Pulmonary artery endothelial cell (primary cell): ENCODE measurements at regions not wholly inside any gene's neighbourhood (a gene's known extent, or its start where the extent isn't known, plus 50 kb on each side); places are given as distances from the start of the nearest gene placed in this dataset.
"Not testable (repeated sequence)": the region's sequence is repeated elsewhere in the genome, so short reads cannot be mapped to it uniquely, and the experiment has no call there.

ENCODE experiments used
- DNase-seq: peaks from one replicate; pipeline ENCODE4 v3.0.0-alpha.2; 2011; ENCODE audit warnings: low read depth, low spot score

DNA sequence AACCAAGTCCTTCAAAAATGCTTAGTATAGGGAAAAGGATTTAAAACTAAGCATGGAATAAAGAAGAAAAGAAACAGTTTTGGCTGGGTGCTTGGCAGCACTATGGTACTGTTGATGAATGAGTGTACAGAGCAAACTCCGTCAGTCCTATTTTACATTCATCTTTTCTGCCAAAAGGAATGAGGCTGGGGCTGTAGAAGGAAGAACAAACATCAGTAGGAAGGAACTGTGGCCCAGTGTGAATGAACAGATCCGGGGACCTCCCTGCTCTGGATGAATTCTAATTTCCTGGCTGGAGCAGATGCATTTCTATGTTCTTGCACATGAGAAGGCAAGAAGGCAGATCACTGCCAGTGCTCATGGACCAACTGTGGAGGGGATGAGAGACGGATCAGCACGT is 474.0 kb upstream of the MEIS1 start:
- no peak for DNase-seq

- no peak for DNase-seq
Observed at GRCh38 chr2:65957886-65958285, 477.0 kb upstream of the MEIS1 start.

GRCh38 chr2:65957454-65957853 is 477.5 kb upstream of the MEIS1 start:
- no peak for DNase-seq

DNA sequence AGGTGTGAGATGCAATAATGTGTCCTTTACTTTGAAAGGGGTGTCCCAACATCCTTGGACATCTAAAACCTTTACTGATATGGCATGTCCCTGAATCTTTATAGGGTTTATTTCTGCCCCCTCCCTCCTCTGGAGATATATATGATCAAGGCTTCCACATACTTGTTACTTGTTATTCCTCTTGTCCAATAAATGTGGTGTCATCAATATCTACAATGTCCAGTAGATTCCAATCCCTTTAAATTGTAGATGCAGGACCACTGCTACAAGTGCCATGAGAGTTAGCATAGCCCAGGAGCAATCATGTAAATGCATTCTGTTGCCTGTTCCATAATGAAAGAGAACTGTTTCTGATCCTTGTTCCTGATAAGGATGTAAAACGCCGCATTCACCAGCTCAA is 479.7 kb upstream of the MEIS1 start:
- no peak for DNase-seq

DNA sequence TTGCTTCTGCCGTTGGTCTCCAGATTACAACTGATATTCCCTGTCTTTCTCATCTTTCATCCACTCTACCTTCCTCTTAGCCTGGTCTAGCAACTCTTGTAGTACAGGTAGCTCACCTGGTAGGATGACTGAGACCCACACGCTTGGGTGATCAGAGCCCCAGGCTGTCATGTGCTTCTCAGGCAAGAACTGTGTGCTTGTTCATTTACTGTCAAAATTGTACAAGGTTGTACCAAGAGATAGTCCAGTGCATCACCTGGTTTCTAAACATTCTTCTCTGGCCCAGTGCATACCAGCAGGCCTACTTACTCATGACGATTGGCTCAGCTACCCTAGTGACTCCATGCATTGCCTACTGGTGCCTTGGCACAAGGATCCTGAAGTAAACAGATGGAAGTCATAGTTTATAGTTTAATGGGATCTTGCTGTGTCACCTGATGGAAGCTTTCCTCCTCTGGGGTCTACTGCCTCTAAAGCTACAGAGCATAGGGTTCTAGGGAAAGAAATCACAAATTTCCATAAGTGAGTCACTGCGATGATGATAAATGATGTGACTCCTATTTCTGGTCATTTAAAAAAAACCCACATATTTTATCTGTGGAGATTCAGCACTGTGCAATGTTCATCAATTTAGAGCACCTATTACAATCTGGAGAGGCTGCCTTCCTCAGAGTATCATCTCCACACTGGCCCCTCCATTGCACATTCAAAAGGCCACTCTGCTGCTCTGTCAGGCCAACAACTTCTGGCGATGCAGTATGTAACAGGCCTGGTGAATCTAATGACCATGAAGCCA is 481.8 kb upstream of the MEIS1 start:
- no peak for DNase-seq

DNA sequence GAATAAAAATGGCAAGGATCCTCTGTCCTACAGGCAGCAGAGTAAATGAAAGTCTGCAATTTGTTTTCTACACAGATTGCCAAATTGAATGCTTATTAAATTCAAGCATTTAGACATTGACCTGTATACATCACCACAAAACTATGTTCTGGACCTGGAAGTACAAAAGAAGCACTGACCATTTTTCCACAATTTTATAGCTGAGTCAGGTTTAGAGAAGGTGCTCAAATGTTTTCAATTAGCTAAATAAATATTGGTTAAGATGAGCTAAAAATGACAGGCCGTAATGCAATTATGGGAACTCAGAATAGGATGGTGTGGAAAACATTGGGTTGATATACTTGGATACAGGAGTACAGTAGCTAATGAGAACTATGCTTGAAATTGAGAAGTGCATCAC is 490.7 kb upstream of the MEIS1 start:
- no peak for DNase-seq

DNA sequence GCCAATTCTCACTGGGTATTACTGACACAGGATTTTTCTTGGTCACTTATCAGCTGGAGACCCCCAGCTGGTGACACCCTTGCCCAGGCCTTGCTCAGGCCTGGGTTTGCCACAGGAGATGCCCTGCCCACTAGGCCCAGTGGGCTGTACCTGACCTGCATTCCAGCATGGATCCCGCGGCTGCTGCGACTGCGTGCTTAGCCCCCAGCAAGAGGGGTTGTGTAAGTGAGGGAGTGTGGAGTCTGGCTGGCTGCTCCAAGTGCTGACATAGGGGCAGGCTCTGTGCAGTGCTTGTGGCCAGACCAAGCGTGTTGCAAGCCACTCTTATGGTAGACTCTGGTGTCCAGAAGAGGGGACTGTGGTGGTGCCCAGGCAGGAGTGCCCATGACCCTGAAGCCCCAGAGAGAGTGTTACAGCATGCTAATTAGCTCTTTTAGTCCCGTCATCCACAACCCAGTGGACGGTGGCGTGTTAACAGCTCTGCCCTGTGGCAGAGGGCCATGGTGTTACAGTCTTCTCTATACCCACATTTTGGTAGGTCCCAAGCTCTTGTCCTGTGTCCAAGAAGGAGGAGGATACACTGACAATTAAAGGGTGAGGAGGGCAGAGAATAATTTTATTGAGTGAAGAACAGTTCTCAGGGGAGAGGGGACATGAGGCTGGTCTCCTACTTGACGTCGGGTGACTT is 491.7 kb upstream of the MEIS1 start:
- DNase-seq = no peak

- DNase-seq = no peak
Observed at GRCh38 chr2:65940856-65941255, 494.1 kb upstream of the MEIS1 start.

GRCh38 chr2:65939687-65940086 is 495.2 kb upstream of the MEIS1 start:
- no peak for DNase-seq

GRCh38 chr2:65937379-65938160 is 497.4 kb upstream of the MEIS1 start:
- DNase-seq = no peak

GRCh38 chr2:65934992-65935629 is 499.8 kb upstream of the MEIS1 start:
- no peak for DNase-seq

GRCh38 chr2:65932571-65932970 is 500.2 kb upstream of the SPRED2 start:
- DNase-seq = no peak

DNA sequence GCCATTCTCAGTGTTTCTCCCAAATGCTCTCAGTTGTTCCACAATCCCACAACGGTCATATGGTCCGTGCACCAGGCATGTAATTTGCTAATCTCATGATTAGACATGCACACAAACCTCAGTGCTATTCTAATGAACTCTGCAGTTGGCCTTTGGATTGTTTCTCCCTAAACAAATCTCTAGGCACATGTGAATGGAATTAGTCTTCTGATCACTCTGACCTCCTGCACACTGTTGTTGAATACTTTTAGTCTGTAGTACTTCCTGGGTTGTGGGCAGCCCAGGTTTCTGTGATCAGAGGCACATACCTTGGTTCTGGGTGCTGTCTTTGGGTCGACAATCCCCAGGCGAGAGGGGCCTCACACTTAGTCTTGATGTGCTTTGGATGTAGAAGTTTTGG is 498.7 kb upstream of the SPRED2 start:
- no peak for DNase-seq

GRCh38 chr2:65930259-65930658 is 497.9 kb upstream of the SPRED2 start:
- no peak for DNase-seq

- not testable (repeated sequence) for DNase-seq
Observed at GRCh38 chr2:65929664-65930063, 497.3 kb upstream of the SPRED2 start.

GRCh38 chr2:65922794-65923193 is 490.4 kb upstream of the SPRED2 start:
- DNase-seq = no peak

DNA sequence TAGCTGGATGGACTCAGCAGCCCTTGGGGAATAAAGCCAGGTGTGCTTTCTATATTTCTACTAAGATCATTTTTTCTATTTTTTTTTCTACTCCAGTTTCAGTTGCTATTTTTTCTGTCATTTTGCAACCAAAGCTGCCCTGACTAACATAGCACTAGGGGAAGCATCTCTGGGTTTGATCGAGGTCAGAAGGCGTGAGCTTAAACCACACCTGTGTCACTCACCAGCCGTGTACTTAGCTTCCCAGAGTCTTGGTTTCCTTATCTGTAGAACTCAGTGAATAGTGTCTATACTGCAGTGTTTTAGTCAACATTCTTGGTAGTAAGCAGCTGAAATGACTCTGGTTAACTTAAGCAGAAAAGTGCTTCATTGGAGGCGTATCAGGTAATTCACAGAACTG is 489.6 kb upstream of the SPRED2 start:
- no peak for DNase-seq

- no peak for DNase-seq
Observed at GRCh38 chr2:65921116-65921515, 488.7 kb upstream of the SPRED2 start.

GRCh38 chr2:65920659-65921058 is 488.3 kb upstream of the SPRED2 start:
- no peak for DNase-seq

DNA sequence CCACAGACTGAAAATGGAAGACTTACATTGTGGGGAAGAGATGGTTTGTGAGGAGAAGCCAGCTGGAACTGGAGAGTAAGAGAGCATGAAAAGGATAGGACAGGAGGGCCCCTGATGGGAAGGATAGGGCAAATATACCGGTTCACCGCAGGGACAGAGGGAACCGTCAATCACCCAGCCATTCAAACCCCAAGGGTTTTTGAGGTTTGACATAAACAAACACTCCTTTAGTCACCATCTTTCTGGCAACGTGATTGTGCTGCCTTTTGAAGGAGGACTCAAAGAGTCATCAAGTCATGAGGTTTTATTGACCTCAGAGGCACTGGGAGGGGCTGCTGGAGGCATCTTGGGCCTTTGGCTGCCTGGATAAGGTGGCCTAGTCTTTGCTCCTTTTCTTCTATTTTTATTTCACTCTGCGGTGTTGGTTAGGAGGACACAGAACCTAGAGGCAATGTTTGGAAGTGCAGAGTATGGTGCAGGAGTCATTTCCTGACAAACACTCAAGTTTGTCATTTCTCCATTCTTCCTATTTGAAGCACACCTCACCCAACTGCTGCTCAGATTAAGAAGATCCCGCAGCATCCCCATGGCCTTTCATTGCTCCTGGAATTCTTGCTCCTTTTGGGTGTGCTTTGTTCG is 487.3 kb upstream of the SPRED2 start:
- DNase-seq = no peak

DNA sequence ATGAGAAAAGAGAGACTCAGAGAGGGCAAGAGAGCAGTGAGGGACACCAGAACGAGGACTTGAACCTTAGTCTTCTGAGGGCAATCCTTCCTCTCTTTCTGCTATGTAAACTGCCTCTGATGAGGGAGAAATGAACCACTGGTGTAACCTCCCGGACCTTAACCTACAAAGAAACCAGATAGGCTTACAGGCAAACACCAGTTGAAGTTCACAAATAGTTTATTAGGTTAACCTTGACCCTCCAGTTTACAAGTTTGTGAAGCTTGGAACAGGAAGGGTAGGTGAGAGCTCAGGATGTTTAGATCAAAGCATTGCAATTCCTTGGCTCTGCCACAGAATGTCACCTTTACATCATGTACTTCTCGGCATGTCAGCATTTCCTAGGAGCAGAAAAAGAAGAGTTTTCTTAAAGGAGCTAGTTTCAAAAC is 486.4 kb upstream of the SPRED2 start:
- DNase-seq = no peak
